SKM-1 treated with dmso at 0.1 percent for 144 hours (cell line): ENCODE measurements at regions not wholly inside any gene's neighbourhood (a gene's known extent, or its start where the extent isn't known, plus 50 kb on each side); places are given as distances from the start of the nearest gene placed in this dataset.
"Not testable (repeated sequence)": the region's sequence is repeated elsewhere in the genome, so short reads cannot be mapped to it uniquely, and the experiment has no call there.

ENCODE experiments used
- DNase-seq: peaks from one replicate; lab custom pipeline; 2025; ENCODE audit not compliant: unreplicated experiment; lab: John Stamatoyannopoulos, UW

- DNase-seq: no peak
Observed at GRCh38 chr6:6863970-6864639, 243.7 kb upstream of the RREB1 start.

GRCh38 chr6:6865611-6866010, 242.2 kb upstream of the RREB1 start:
- DNase-seq: no peak

- DNase-seq: no peak
Observed at GRCh38 chr6:6866656-6867403, 240.9 kb upstream of the RREB1 start.

DNA sequence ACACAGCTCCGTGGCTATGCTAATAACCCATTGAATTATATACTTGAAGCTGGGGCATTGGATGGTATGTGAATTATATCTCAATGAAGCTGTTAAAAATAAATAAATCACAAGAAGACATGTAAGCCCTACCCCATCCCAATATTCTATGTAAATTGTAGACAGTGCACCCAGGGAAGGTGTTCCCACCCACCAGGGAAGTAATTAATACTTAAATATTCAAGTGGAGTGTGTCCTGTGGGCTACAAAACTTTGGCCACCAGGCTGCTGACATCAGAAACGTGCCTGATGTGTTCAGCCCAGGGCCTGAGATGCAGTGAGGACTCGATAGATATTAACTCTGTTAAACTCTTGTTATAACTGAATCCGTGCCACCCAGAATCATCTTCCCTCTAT, 240.4 kb upstream of the RREB1 start:
- DNase-seq: no peak

- no peak for DNase-seq
Observed at GRCh38 chr6:6869094-6869493, 238.7 kb upstream of the RREB1 start.

GRCh38 chr6:6870921-6871320, 236.8 kb upstream of the RREB1 start:
- DNase-seq: peak; percentile 85

GRCh38 chr6:6872459-6873344, 235.1 kb upstream of the RREB1 start:
- DNase-seq: no peak

- DNase-seq: no peak
Observed at GRCh38 chr6:6873778-6874177, 234.0 kb upstream of the RREB1 start.

GRCh38 chr6:6875818-6876470, 231.8 kb upstream of the RREB1 start:
- peak; percentile 77 for DNase-seq

- DNase-seq: not testable (repeated sequence)
Observed at GRCh38 chr6:6877792-6878191, 230.0 kb upstream of the RREB1 start.

DNA sequence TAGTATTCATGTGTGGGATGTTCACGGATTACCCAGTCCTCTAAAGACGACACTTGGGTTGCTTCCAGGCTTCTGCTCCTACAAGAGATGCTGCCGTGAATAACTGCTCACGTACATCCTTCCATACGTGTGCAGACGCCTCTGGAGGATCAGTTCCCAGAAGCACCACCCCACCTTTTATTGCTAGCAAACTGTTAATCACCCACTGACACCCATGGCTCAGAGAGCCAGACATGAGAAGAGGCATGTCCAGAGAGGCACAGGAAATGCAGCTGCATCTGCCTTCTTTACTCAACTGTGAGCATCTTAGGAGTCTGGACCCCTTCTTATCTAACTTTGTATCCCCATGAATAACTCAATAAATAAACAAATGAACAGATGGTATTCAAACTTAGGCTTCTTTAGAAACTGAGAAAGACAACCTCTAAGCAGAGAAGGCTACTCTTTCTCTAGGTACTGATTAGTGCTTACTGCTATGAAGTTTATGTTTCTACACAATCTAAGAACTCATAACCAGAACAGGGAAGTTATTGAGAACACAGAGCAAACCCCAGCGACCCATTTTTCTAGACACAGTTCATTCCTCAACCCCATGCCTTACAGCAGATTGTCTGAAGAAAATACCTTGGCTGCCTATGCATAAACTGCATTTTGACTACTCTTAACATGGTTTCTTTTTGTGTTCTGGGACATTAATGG, 228.7 kb upstream of the RREB1 start:
- peak; percentile 78 for DNase-seq

GRCh38 chr6:6879586-6879974, 228.2 kb upstream of the RREB1 start:
- DNase-seq: peak; percentile 78

DNA sequence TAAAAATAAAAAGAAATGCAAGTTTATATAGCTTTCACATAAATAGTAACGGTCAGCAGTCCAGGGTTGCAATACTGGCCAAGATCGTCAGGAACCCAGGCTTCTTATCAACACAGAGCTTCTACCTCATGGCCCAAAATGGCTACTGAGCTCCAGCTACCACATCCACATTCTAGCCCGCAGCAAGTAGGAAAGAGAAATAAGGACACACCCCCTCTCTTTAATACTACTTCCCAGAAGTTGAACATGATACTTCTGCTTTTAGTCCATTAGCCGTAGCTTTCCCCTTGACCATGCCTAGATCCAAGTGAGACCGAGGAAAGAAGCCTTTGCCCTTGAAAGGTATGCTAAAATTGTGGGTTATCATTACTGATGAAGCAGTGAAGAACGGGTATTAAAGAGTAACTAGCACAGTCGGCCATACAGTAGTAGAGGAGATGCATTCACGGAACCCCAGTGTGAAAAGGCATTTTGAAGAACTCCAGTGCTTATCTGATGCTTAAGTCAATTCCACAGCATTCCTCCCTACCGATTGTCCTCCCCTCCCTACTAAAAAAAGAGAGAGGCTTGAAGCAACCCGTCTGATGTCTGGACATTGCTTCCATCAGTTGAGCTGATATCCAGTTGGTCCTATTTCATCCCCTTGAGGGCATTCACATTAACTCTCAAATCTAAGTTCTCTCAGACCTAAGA, 226.9 kb upstream of the RREB1 start:
- DNase-seq: peak; percentile 39

DNA sequence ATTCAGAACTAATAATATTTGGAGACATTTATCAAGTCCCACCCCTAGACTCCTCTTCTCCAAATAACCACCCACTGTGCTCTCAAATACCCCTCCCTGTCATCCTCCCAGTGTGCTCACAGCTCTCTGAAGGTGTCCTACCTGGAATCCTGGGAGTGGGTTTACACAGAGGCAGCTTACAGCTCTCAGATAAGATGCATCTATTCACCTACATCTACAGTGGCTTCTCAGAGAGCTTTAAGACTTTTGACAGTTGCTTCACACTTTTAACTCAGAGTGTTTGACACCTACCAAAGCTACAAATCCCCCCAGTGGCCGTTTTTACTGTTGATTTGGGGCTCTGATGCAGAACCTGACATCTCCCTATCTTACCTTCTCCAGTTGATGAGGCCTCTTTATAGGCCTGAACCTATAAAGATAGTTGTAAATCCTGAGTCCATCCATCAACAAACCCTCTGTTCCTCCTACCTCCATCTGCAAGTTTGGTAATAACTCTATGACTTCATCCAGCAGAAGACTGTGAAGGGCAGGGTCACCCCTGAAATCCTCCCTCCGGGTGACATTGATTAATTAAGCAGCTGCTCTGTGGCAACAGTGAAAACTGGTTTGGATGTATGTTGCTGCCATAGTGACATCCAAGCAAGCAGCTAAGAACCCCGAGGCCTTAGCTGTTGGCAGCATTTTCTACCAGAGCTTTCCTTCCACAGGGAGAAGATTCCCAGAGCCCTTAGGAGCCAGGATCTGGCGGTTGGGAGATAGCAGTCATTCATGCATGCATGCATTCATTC, 226.1 kb upstream of the RREB1 start:
- DNase-seq: peak; percentile 65

GRCh38 chr6:6882592-6882991, 225.2 kb upstream of the RREB1 start:
- DNase-seq: no peak

GRCh38 chr6:6883011-6883410, 224.8 kb upstream of the RREB1 start:
- no peak for DNase-seq

DNA sequence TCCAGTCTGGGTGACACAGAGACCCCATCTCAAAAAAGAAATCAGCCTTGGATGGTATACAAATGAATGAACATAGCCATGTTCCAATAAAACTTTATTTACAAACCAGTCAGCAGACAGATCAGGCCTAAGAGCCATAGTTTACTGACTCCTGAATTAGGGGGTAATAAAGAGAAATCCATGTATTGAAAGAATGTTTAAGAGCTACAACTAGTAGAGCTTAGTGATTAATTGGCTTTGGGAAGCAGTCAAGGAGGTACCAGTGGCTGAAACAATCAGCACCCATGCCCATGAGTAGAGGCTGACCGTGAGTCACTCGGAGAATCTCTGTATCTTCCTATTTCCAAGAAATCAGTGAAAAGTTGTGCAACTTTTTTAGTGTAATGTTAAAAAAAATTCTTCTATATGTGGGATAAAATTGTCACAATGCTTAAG, 223.6 kb upstream of the RREB1 start:
- DNase-seq: no peak

DNA sequence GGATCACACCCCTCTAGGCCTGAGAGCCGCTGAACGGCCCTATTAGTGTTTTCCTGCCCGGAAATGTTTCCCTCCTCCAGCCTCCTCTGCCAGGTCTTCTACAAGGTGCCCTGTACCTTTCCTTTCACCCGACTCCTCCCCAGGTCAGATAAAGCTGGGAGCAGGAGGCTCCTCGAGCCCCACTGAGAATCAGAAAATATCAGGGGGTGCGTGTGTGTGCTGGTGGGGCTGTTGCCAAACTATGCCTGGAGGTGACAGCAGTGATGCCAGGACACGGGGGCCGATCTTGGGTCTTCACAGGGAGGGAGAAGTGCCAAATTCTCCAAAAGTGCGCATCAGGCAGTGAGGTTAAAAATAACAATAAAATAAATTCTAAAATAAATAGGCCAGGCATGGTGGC, 222.8 kb upstream of the RREB1 start:
- no peak for DNase-seq

GRCh38 chr6:6885521-6886170, 222.1 kb upstream of the RREB1 start:
- DNase-seq: peak; percentile 88
